Nephron progenitor cell (in vitro differentiated cells): ENCODE measurements at regions not wholly inside any gene's neighbourhood (a gene's known extent, or its start where the extent isn't known, plus 50 kb on each side); places are given as distances from the start of the nearest gene placed in this dataset.
"Not testable (repeated sequence)": the region's sequence is repeated elsewhere in the genome, so short reads cannot be mapped to it uniquely, and the experiment has no call there.

Experiments
- DNase-seq: peaks from one replicate; pipeline ENCODE4 v3.0.0; 2021
- H3K27ac Mint-ChIP-seq: 2 replicates; pipeline ENCODE4 v1.8.0; 2021; ENCODE audit warnings: mild to moderate bottlenecking, moderate library complexity, mixed read lengths
- H3K27me3 Mint-ChIP-seq: 2 replicates; pipeline ENCODE4 v1.8.0; 2021; ENCODE audit warnings: mild to moderate bottlenecking, low read depth, mixed read lengths; ENCODE audit not compliant: poor library complexity
- H3K36me3 Mint-ChIP-seq: 2 replicates; pipeline ENCODE4 v1.8.0; 2021; ENCODE audit warnings: low read depth, mixed read lengths
- H3K4me1 Mint-ChIP-seq: 2 replicates; pipeline ENCODE4 v1.8.0; 2021; ENCODE audit warnings: mixed read lengths
- H3K4me3 Mint-ChIP-seq: 2 replicates; pipeline ENCODE4 v1.8.0; 2021; ENCODE audit warnings: mild to moderate bottlenecking, moderate library complexity, mixed read lengths
- H3K9me3 Mint-ChIP-seq: 2 replicates; pipeline ENCODE4 v1.8.0; 2021; ENCODE audit warnings: mild to moderate bottlenecking, moderate library complexity, mixed read lengths
- CTCF ChIP-seq: fragments of 200-600 bp; sonication (generic); IDR thresholded peaks from 2 replicates; pipeline ENCODE4 v1.5.0; 2021; ENCODE audit warnings: antibody characterized with exemption

GRCh38 chr4:52511825-52512224, 147.3 kb downstream of the USP46 start:
- Mint-ChIP-seq H3K4me1 (no peaks in the 10 kb centered on the region), H3K4me3 (no peak overlapping the region), H3K27ac (no peak overlapping the region), H3K27me3 (no peaks in the 10 kb centered on the region), H3K36me3 (peaks cover 8% of the 10 kb centered on the region), H3K9me3 (peaks cover 21% of the 10 kb centered on the region)
- no peak for DNase-seq
- no peak for TF ChIP-seq CTCF

GRCh38 chr4:52512291-52512690, 146.8 kb downstream of the USP46 start:
- Mint-ChIP-seq H3K4me1 (no peaks in the 10 kb centered on the region), H3K36me3 (peaks cover 8% of the 10 kb centered on the region), H3K9me3 (peaks cover 21% of the 10 kb centered on the region), H3K27me3 (no peaks in the 10 kb centered on the region), H3K27ac (no peak overlapping the region), H3K4me3 (no peak overlapping the region)
- no peak for TF ChIP-seq CTCF
- DNase-seq, result no peak

- H3K36me3 Mint-ChIP-seq, H3K27me3 Mint-ChIP-seq, DNase-seq: not testable (repeated sequence)
Observed at GRCh38 chr4:52522093-52522492, 137.0 kb downstream of the USP46 start.

GRCh38 chr4:52529983-52530382, 129.1 kb downstream of the USP46 start:
- H3K4me3 Mint-ChIP-seq, result no peak overlapping the region
- no peaks in the 10 kb centered on the region for H3K4me1 Mint-ChIP-seq
- peaks cover 48% of the 10 kb centered on the region for H3K9me3 Mint-ChIP-seq
- peaks cover 4% of the 10 kb centered on the region for H3K36me3 Mint-ChIP-seq
- DNase-seq, result no peak
- peaks cover 4% of the 10 kb centered on the region for H3K27me3 Mint-ChIP-seq
- TF ChIP-seq CTCF, result no peak
- no peak overlapping the region for H3K27ac Mint-ChIP-seq

More at GRCh38 chr4:52522093-52522492, 137.0 kb downstream of the USP46 start:
- H3K4me1 Mint-ChIP-seq, H3K27ac Mint-ChIP-seq, H3K4me3 Mint-ChIP-seq: not testable (repeated sequence)
- peaks cover 22% of the 10 kb centered on the region for H3K9me3 Mint-ChIP-seq

GRCh38 chr4:52535793-52536192, 123.3 kb downstream of the USP46 start:
- no peak overlapping the region for H3K27ac Mint-ChIP-seq
- no peak overlapping the region for H3K4me3 Mint-ChIP-seq
- H3K27me3 Mint-ChIP-seq, result peaks cover 4% of the 10 kb centered on the region
- DNase-seq, result no peak
- peaks cover 25% of the 10 kb centered on the region for H3K4me1 Mint-ChIP-seq
- peaks cover 32% of the 10 kb centered on the region for H3K9me3 Mint-ChIP-seq
- TF ChIP-seq CTCF, result no peak
- peaks cover 17% of the 10 kb centered on the region for H3K36me3 Mint-ChIP-seq
